Stomach (tissue), 8 donors: ENCODE measurements at regions not wholly inside any gene's neighbourhood (a gene's known extent, or its start where the extent isn't known, plus 50 kb on each side); places are given as distances from the start of the nearest gene placed in this dataset.

Experiments
- DNase-seq, 2 donors: peaks; one replicate each; pipeline versions ENCODE4 v3.0.0 to v3.0.0-alpha.2; 2013 to 2019
- H3K27ac ChIP-seq, 5 donors: fragments of 200-600 bp in 4 of 5; sonication (generic) in 4 of 5; one replicate each; pipeline ENCODE4 v1.5.1; 2013 to 2019; ENCODE audit warnings: mild to moderate bottlenecking in 1 of 5, moderate library complexity in 1 of 5
- H3K27me3 ChIP-seq, 3 donors: fragments of 200-600 bp; sonication (generic); one replicate each; pipeline ENCODE4 v1.5.1; 2017 to 2019; ENCODE audit warnings: mixed run types in 1 of 3
- H3K36me3 ChIP-seq, 4 donors: fragments of 200-600 bp; sonication (generic); 1 replicate in 3 of 4; 2 replicates in 1 of 4; pipeline ENCODE4 v1.5.1; 2016 to 2019
- H3K4me1 ChIP-seq, 4 donors: fragments of 200-600 bp; sonication (generic); one replicate each; pipeline ENCODE4 v1.5.1; 2016 to 2019
- H3K4me3 ChIP-seq, 4 donors: fragments of 200-600 bp; sonication (generic) in 3 of 4; one replicate each; pipeline ENCODE4 v1.5.1; 2016 to 2019; ENCODE audit warnings: mild to moderate bottlenecking in 1 of 4
- H3K9me3 ChIP-seq, 4 donors: fragments of 200-600 bp; sonication (generic); one replicate each; pipeline ENCODE4 v1.5.1; 2016 to 2019
- EP300 ChIP-seq: sonication (generic); formaldehyde crosslinking; IDR thresholded peaks from one replicate; pipeline ENCODE4 v1.6.1; 2017; ENCODE audit warnings: antibody characterized with exemption
- POLR2A ChIP-seq, 4 donors: fragments of 450-650 bp; IDR thresholded peaks; one replicate each; pipeline ENCODE4 v1.6.1; 2016; ENCODE audit warnings: antibody characterized with exemption in 4 of 4, control low read depth in 2 of 4, mild to moderate bottlenecking in 1 of 4, moderate library complexity in 1 of 4
- POLR2AphosphoS5 ChIP-seq, 3 donors: sonication (generic); formaldehyde crosslinking; IDR thresholded peaks; one replicate each; pipeline ENCODE4 v1.6.1; 2016; ENCODE audit warnings: antibody characterized with exemption in 3 of 3
- WGBS, 5 donors: extraction: QIAGEN DNeasy Blood & Tissue Kit in 3 of 5; methylation state at CpG; one replicate each; pipeline versions ENCODE4 v1.1.5 to v1.1.7; 2013 to 2018; 5-methylcytosine and 5-hydroxymethylcytosine counted together
- intact Hi-C: fragments of 100-400 bp; cut with DNase I; formaldehyde crosslinking; loops from one replicate; pipeline ENCODE4 v1.15.1; 2023; ENCODE audit warnings: low total_unique reads
- TF ChIP-seq, protein P1 (sequence below), 7 experiments: fragments of 450-650 bp in 4 of 7; fragments of 200-600 bp in 3 of 7; sonication (generic) in 3 of 7; IDR thresholded peaks; one replicate each; pipeline ENCODE4 v1.5.1; 2016 to 2019; ENCODE audit warnings: antibody characterized with exemption in 7 of 7, control low read depth in 2 of 7, mild to moderate bottlenecking in 1 of 7
- donor health status: healthy with polysubstance abuse.
- donor health status: Bipolar disorder and iron deficiency.
- donor health status: healthy.

DNA sequence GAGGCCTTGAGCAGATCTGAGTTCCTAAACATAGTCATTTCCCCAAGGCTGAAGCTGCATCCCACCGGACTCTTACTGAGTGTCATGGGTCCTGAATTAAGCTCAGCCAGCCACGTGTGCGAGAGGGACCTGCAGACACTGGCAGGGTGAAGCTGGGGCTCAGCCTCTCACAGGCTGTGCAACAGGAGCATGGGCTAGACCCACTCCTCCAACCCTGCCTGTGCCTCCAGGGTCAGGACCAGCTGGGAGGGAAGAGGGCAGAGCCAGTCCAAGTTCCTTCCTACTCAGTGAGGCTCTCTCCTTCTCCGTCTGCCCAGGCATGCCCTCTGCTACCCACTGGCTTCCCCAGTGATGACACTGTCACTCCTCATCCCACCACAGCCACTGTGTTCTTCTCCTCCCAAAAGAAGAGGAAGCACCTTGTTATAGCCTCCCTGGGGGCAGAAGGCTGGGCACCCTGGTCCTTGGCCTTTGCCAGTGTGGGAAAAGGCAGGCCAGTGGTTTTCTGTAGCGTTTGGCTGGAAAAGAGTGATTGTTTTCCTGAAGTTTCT, 78.9 kb downstream of the KCNF1 start:
- 81 to 88% (median 84%) methylated on average over 5 of the region's 5 CpGs for WGBS, 5 donors
- intact Hi-C loops: no loop called here

DNA sequence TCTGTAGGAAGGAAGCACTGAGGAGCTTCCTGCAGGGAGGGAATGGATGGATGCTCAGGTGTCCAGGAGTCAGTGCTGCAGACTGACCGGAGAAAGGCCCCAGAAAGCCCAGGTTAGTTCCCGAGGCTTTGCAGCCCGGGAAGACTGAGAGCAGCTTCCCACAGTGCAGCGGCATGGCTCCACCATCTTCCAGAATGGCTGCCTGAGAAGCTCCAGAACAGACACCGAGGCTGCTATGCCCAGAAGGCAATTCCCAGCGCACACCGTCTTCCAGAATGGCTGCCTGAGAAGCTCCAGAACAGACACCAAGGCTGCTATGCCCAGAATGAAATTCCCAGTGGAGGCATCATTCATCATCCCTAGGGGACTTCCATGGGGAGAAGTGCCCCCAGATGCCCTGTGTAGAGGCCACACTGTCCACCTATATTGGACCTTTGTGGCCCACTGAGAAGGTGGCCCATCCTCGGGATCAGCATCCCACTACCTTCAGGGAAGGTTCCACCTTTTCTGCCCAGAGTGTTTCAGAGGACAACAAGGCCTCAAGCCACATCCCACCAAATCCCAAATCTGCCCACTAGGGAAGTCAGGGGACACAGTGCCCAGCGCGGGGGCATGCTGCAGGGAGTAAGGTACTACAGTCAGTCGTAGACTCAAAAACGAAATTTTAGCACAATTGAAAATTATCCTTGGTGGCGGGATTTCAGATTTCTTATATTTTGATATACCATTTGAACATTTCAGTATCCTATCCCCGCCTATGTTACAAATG, 80.5 kb downstream of the KCNF1 start:
- intact Hi-C loops: no loop called here
- TF ChIP-seq EP300 (no peak), POLR2AphosphoS5 (IDR thresholded peaks at IDR 0.05) (no peak), POLR2A (IDR thresholded peaks at IDR 0.05) (no peak)
- TF ChIP-seq, protein P1, sequence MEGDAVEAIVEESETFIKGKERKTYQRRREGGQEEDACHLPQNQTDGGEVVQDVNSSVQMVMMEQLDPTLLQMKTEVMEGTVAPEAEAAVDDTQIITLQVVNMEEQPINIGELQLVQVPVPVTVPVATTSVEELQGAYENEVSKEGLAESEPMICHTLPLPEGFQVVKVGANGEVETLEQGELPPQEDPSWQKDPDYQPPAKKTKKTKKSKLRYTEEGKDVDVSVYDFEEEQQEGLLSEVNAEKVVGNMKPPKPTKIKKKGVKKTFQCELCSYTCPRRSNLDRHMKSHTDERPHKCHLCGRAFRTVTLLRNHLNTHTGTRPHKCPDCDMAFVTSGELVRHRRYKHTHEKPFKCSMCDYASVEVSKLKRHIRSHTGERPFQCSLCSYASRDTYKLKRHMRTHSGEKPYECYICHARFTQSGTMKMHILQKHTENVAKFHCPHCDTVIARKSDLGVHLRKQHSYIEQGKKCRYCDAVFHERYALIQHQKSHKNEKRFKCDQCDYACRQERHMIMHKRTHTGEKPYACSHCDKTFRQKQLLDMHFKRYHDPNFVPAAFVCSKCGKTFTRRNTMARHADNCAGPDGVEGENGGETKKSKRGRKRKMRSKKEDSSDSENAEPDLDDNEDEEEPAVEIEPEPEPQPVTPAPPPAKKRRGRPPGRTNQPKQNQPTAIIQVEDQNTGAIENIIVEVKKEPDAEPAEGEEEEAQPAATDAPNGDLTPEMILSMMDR (IDR thresholded peaks at IDR 0.05): no peak
- DNase-seq: no peak
- Histone ChIP-seq H3K4me1 (no peaks in the 10 kb centered on the region), H3K4me3 (no peak overlapping the region), H3K27ac (no peak overlapping the region), H3K36me3 (no peaks in the 10 kb centered on the region), H3K27me3 (peaks cover 0 to 8% (median 0%) of the 10 kb centered on the region in 3 donors), H3K9me3 (no peaks in the 10 kb centered on the region)
- 84 to 88% (median 86%) methylated on average over 12 to 14 of the region's 14 CpGs for WGBS, 5 donors

More for the DNA sequence above, 78.9 kb downstream of the KCNF1 start:
- H3K27ac ChIP-seq: no peak overlapping the region
- H3K9me3 ChIP-seq: no peaks in the 10 kb centered on the region
- DNase-seq: no peak
- H3K27me3 ChIP-seq: peaks cover 0 to 8% (median 0%) of the 10 kb centered on the region in 3 donors
- H3K36me3 ChIP-seq: no peaks in the 10 kb centered on the region
- TF ChIP-seq EP300 (no peak), POLR2A (IDR thresholded peaks at IDR 0.05) (no peak), POLR2AphosphoS5 (IDR thresholded peaks at IDR 0.05) (no peak)
- H3K4me3 ChIP-seq: no peak overlapping the region
- H3K4me1 ChIP-seq: no peaks in the 10 kb centered on the region

DNA sequence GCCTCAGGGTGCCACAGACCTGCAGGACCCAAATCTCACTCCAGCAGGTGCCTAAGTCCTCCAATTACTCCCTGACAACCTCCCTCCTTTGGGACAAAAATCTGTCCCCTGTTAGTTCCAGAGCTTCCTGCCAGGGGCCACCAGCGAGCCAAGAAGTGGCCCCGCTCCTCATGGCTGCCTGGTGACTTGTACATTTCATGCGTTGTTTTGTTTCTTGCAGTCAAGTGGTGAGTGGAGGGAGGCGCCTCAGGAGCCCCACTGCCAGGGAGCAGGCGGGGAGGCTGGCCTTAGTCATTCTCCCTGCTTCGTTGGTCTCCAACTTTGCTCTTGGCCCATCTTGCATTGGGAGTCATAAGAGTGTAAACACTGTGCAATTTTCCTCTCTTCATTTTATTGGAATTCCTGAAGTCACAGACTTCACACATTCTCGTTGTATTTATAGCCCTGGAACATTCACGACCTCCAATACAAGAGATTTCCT, 81.3 kb downstream of the KCNF1 start:
- Histone ChIP-seq H3K9me3 (no peaks in the 10 kb centered on the region), H3K4me3 (no peak overlapping the region), H3K27me3 (peaks cover 0 to 8% (median 0%) of the 10 kb centered on the region in 3 donors), H3K36me3 (no peaks in the 10 kb centered on the region), H3K27ac (no peak overlapping the region), H3K4me1 (no peaks in the 10 kb centered on the region)
- WGBS, 5 donors: 44 to 67% (median 57%) methylated on average over 8 of the region's 8 CpGs
- intact Hi-C loops: no loop called here
- TF ChIP-seq, protein P1 (IDR thresholded peaks at IDR 0.05): no peak
- TF ChIP-seq EP300 (no peak), POLR2AphosphoS5 (IDR thresholded peaks at IDR 0.05) (no peak)
- DNase-seq: peak; percentile 18 to 21

DNA sequence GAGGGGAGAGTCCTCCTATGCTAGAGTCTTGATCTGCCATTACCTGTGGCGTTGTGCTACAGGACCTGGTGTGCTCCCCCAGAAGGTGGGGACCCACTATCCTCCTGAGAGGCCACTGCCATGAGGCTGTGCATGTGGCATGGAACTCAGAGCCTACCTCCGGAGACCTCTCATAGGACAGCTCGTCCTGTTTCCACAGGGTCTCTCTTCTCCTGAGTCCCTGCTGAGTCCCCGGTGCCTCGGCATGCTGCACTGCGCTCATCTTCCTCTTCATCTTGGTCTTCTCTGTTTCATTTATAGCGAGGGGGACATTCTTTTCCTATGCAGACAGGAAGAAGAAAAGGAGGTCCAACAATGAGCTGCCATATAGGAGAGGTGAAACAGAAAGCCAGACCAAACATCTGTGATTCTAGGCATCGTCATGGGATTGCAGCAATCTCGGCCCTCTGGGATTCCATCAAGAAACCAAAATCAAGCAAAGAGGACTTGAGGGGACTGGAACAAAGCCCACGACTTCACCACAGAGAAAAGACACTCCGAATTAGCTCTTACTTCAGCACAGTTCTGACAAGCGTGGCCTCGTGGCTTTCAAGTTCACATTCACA, 83.7 kb downstream of the KCNF1 start:
- H3K27me3 ChIP-seq: peaks cover 0 to 8% (median 0%) of the 10 kb centered on the region in 3 donors
- WGBS, 5 donors: 83 to 86% (median 85%) methylated on average over 13 of the region's 13 CpGs
- no peak overlapping the region for H3K27ac ChIP-seq
- TF ChIP-seq POLR2AphosphoS5 (IDR thresholded peaks at IDR 0.05): no peak
- H3K4me3 ChIP-seq: no peak overlapping the region
- DNase-seq: no peak
- H3K9me3 ChIP-seq: no peaks in the 10 kb centered on the region
- no peaks in the 10 kb centered on the region for H3K4me1 ChIP-seq
- intact Hi-C loops: no loop called here
- no peaks in the 10 kb centered on the region for H3K36me3 ChIP-seq

DNA sequence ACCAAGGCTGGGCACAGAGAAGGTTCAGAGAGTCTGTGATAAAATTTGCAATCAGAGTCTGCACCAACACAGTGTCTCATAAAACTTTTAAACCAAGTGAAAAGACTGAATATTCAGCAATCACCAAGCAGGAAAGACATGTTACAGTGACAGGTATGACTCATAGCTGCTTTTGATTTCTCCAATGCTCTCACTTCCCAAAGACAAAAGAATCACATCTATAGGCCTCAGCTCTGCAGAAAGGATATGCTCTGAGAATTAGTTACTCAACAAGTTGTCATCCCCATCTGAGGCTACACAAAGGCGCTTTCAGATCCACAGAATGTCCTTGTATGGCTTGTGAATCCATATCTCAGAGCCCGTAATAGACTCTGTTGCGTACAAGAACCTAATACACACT, 92.5 kb downstream of the KCNF1 start:
- WGBS, 5 donors: 86 to 89% (median 87%) methylated on average over 3 of the region's 3 CpGs
- intact Hi-C loops: no loop called here
- TF ChIP-seq EP300: no peak
- no peak for TF ChIP-seq POLR2AphosphoS5 (IDR thresholded peaks at IDR 0.05)
- Histone ChIP-seq H3K9me3 (no peaks in the 10 kb centered on the region), H3K4me3 (no peak overlapping the region), H3K27me3 (peaks cover 0 to 18% (median 0%) of the 10 kb centered on the region in 3 donors), H3K36me3 (no peaks in the 10 kb centered on the region), H3K27ac (no peak overlapping the region), H3K4me1 (no peaks in the 10 kb centered on the region)
- DNase-seq: no peak
